Heart left ventricle (tissue), 16 donors: ENCODE measurements at regions not wholly inside any gene's neighbourhood (a gene's known extent, or its start where the extent isn't known, plus 50 kb on each side); places are given as distances from the start of the nearest gene placed in this dataset.

ENCODE experiments used
- ATAC-seq, 4 donors: fragments of 200-7000 bp; cut with Tn5 transposase; one replicate each; pipeline ENCODE4 v1.9.1; 2020 to 2022; ENCODE audit warnings: moderate library complexity in 4 of 4, mild to moderate bottlenecking in 3 of 4, moderate number of reproducible peaks in 1 of 4
- DNase-seq, 5 donors: peaks; one replicate each; pipeline ENCODE4 v3.0.0-alpha.2; 2020
- H3K27ac ChIP-seq, 12 donors: fragments of 200-600 bp; sonication (generic) in 4 of 12; one replicate each; pipeline versions ENCODE4 v1.5.0 to v1.8.0; 2016 to 2022; ENCODE audit warnings: mild to moderate bottlenecking in 2 of 12
- H3K27me3 ChIP-seq, 9 donors: fragments of 200-600 bp; sonication (generic) in 2 of 9; one replicate each; pipeline versions ENCODE4 v1.5.1 to v1.8.0; 2016 to 2022; ENCODE audit warnings: mild to moderate bottlenecking in 3 of 9
- H3K36me3 ChIP-seq, 9 donors: fragments of 200-600 bp; sonication (generic) in 2 of 9; one replicate each; pipeline versions ENCODE4 v1.5.0 to v1.8.0; 2018 to 2022; ENCODE audit warnings: mild to moderate bottlenecking in 2 of 9
- H3K4me1 ChIP-seq, 12 donors: fragments of 200-600 bp; sonication (generic) in 4 of 12; one replicate each; pipeline versions ENCODE4 v1.5.0 to v1.8.0; 2016 to 2022; ENCODE audit warnings: mild to moderate bottlenecking in 3 of 12
- H3K4me3 ChIP-seq, 12 donors: fragments of 200-600 bp; sonication (generic) in 4 of 12; one replicate each; pipeline versions ENCODE4 v1.5.0 to v1.8.0; 2017 to 2022; ENCODE audit warnings: mild to moderate bottlenecking in 9 of 12, moderate library complexity in 4 of 12
- H3K9me3 ChIP-seq, 12 donors: fragments of 200-600 bp; sonication (generic) in 4 of 12; one replicate each; pipeline versions ENCODE4 v1.5.0 to v1.8.0; 2016 to 2022; ENCODE audit warnings: mild to moderate bottlenecking in 1 of 12
- CTCF ChIP-seq, 12 donors: fragments of 200-600 bp; sonication (generic) in 4 of 12; IDR thresholded peaks; one replicate each; pipeline versions ENCODE4 v1.5.0 to v1.8.0; 2018 to 2022; ENCODE audit warnings: antibody characterized with exemption in 12 of 12, mild to moderate bottlenecking in 5 of 12
- POLR2A ChIP-seq, 2 donors: fragments of 450-650 bp; IDR thresholded peaks; one replicate each; pipeline ENCODE4 v1.6.1; 2017; ENCODE audit warnings: antibody characterized with exemption in 2 of 2, mild to moderate bottlenecking in 2 of 2, moderate library complexity in 2 of 2
- WGBS, 4 donors: extraction: QIAGEN DNeasy Blood & Tissue Kit in 2 of 4; methylation state at CpG; one replicate each; pipeline versions ENCODE4 v1.1.5 to v1.1.7; 2013 to 2018; 5-methylcytosine and 5-hydroxymethylcytosine counted together
- intact Hi-C, 10 donors: fragments of 100-400 bp; cut with DNase I; formaldehyde crosslinking; loops; one replicate each; pipeline versions ENCODE4 v1.11.1 to v1.14.2; 2022
- donor health status: ischemic (EF 13 %, LVEDD 7.1; RV severe dilation, severe dysfunction).
- donor health status: healthy with polysubstance abuse.
- donor health status: DM: no; HTN: yes; CAD: no.
- donor health status: DM: no; HTN: no; CAD: no.
- donor health status: ischemic (EF 25% LVEDD 6.9; RV normal size, moderate dysfunction).
- donor health status: ischemic (EF 25% LVEDD 5.7; RV mildly dilated, moderate dysfunction).
- donor health status: healthy.
- donor health status: DM: yes; HTN: yes; CAD: no.
- donor health status: ischemic (EF 35%, LVEDD 5.7; RV mildly dilated, moderate dysfunction).
- donor health status: nonischemic (EF 11% LVEDD 7.7; RV severe dilation, severe dysfunction).
- donor health status: DM: yes; HTN: yes; CAD: no.
- donor health status: PGD.
- donor health status: ischemic (EF 29% LVEDD 5.4; RV normal size, mild dysfunction).
- donor health status: nonischemic (EF 23%, LVEDD 6.1; RV moderate dilation, normal function).

- TF ChIP-seq POLR2A (IDR thresholded peaks at IDR 0.05) = no peak
- DNase-seq (no peak), ATAC-seq (peak in 1 of 4 donors; percentile 28)
- H3K4me3 ChIP-seq = no peak overlapping the region
- peaks cover 0 to 11% (median 0%) of the 10 kb centered on the region in 12 donors for H3K9me3 ChIP-seq
- WGBS, 4 donors = 31 to 52% (median 41%) methylated on average over 1 of the region's 1 CpG
- H3K27ac ChIP-seq = peak overlapping the region in 8 of 12 donors; percentile 3 to 59 (median 42)
- intact Hi-C loops = no loop called here
- H3K36me3 ChIP-seq = no peaks in the 10 kb centered on the region
- H3K27me3 ChIP-seq = no peaks in the 10 kb centered on the region
- H3K4me1 ChIP-seq = peaks cover 0 to 11% (median 0%) of the 10 kb centered on the region in 12 donors
Measured at GRCh38 chr3:188082450-188082849, 71.5 kb upstream of the LPP start.

- 94 to 100% (median 99%) methylated on average over 1 of the region's 1 CpG for WGBS, 4 donors
- Histone ChIP-seq H3K4me3 (no peak overlapping the region), H3K4me1 (peaks cover 0 to 11% (median 0%) of the 10 kb centered on the region in 12 donors), H3K27ac (peak overlapping the region in 4 of 12 donors; percentile 21 to 59 (median 35)), H3K9me3 (peaks cover 0 to 11% (median 0%) of the 10 kb centered on the region in 12 donors), H3K36me3 (no peaks in the 10 kb centered on the region), H3K27me3 (no peaks in the 10 kb centered on the region)
- no peak for TF ChIP-seq CTCF (IDR thresholded peaks at IDR 0.05)
- no peak for TF ChIP-seq POLR2A (IDR thresholded peaks at IDR 0.05)
- DNase-seq (no peak), ATAC-seq (no peak)
- intact Hi-C loops = no loop called here
Measured at GRCh38 chr3:188083011-188083410, 70.9 kb upstream of the LPP start.

GRCh38 chr3:188084752-188085583 is 69.0 kb upstream of the LPP start:
- Histone ChIP-seq H3K4me3 (no peak overlapping the region), H3K27me3 (no peaks in the 10 kb centered on the region), H3K9me3 (peaks cover 0 to 8% (median 0%) of the 10 kb centered on the region in 12 donors), H3K27ac (no peak overlapping the region), H3K4me1 (peaks cover 0 to 11% (median 0%) of the 10 kb centered on the region in 12 donors), H3K36me3 (no peaks in the 10 kb centered on the region)
- no peak for TF ChIP-seq POLR2A (IDR thresholded peaks at IDR 0.05)
- TF ChIP-seq CTCF (IDR thresholded peaks at IDR 0.05) = no peak
- DNase-seq (no peak), ATAC-seq (no peak)
- intact Hi-C loops = no loop called here
- 77 to 82% (median 81%) methylated on average over 8 of the region's 8 CpGs for WGBS, 4 donors

- H3K36me3 ChIP-seq = no peaks in the 10 kb centered on the region
- H3K4me1 ChIP-seq = peaks cover 0 to 11% (median 0%) of the 10 kb centered on the region in 12 donors
- no peak overlapping the region for H3K4me3 ChIP-seq
- H3K27ac ChIP-seq = no peak overlapping the region
- ATAC-seq (no peak), DNase-seq (no peak)
- no peaks in the 10 kb centered on the region for H3K9me3 ChIP-seq
- TF ChIP-seq CTCF (IDR thresholded peaks at IDR 0.05) = no peak
- TF ChIP-seq POLR2A (IDR thresholded peaks at IDR 0.05) = no peak
- intact Hi-C loops = no loop called here
- no peaks in the 10 kb centered on the region for H3K27me3 ChIP-seq
- WGBS, 4 donors = 71 to 81% (median 77%) methylated on average over 10 of the region's 10 CpGs
Measured at GRCh38 chr3:188085584-188086560, 68.1 kb upstream of the LPP start.
